NCI-H1694 (cell line): ENCODE measurements at regions not wholly inside any gene's neighbourhood (a gene's known extent, or its start where the extent isn't known, plus 50 kb on each side); places are given as distances from the start of the nearest gene placed in this dataset.
"Not testable (repeated sequence)": the region's sequence is repeated elsewhere in the genome, so short reads cannot be mapped to it uniquely, and the experiment has no call there.

Experiments used
- DNase-seq: peaks from one replicate; lab custom pipeline; 2025; lab: John Stamatoyannopoulos, UW

DNA sequence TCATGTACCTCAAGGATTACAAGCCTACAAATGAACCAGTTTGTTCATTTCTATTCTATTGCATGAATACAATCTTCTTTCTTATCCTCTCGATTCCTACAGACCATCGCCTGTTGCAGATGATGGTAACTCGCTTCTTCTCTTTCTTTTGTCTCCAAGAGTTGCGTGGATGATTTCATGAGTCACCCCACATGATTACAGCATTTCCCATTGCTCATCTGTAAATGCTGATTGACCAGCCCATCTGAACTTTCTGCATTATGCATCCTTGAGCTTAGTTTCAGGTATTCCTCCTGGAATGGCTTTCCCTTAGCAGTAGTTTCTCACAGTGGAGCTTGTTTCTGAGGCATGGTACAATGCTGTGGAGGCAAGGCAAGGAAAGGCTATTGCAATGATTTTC lies 109.6 kb upstream of the TOPAZ1 start:
- DNase-seq, result no peak

DNA sequence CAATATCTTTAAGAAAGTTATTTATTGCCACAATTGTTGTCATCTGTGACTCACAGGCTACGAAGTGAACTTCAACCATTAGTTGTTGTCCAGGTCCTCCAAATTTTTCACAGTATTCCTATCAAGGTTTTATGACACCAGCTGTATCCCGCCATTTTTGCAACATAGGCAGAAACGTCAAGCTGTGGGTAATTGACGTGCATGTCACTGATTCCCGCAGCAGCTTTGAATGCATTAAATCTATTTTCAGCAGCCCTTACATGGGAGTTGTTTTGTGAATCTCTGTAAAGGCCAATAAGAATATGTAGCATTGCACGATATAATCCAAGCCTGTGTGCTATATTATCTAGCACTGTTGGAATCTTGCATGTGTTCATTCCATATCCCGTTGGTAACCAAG lies 109.1 kb upstream of the TOPAZ1 start:
- no peak for DNase-seq

DNA sequence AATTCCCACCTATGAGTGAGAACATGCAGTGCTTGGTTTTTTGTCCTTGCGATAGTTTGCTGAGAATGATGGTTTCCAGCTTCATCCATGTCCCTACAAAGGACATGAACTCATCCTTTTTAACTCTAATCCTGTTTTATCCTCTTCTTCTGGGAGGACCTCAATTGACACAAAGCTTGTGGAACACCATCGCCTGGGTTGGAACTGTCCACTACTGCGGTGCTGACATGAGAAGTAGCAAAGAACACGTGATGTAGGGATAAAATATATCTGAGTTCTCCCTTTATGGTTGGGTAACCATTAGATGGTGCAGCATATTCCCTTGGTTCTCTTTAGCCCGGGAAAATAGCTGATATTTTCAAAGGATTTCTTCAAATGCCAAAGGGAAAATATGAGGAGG lies 105.3 kb upstream of the TOPAZ1 start:
- DNase-seq, result no peak

DNA sequence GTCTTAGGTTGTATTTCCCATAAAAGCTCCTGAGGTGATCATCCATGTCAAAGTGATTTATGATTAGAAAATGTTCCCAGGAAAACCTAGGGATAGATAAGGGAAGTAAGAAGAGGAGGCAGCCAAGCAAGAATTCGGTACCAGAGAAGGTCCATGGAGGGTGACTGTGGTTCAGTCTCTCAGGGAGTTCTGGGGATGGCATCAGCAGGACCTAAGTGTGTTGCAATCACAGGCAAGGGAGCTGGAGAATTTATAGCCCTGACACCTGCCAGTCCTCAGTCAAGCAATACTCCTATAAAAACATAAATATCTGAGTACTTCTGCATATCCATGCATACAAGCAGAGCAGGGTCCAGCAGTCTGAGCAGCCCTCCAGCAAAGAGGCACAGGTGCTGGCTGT lies 95.6 kb upstream of the TOPAZ1 start:
- no peak for DNase-seq

DNA sequence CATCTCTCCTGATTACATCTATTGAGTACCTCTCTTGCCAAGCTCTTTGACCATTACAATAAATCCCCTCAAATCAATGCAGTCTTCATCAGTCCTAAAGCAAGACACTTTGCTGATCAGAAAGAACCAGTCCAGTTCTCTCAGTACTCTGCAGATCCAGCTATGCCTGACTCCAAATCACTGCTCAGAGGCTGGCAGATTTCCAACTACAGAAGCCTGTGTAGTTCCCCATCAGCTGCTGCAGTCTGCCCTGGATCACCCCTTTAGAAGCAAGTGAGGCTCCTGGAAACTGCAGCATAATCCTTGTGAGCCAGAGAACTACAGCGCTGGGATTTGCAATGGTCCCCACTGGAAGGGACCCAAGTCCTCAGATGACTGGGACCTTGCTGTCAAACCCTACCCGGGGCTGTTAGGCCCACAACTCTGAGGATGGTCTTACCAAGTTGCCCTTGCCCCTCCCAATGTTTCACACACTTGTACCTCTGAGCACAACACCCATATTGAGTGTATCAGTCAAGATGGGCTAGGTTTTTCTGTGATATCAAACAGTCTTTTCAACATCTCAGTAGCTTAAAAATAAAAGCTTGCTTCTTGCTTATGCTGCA lies 81.9 kb upstream of the TOPAZ1 start:
- DNase-seq, result no peak

DNA sequence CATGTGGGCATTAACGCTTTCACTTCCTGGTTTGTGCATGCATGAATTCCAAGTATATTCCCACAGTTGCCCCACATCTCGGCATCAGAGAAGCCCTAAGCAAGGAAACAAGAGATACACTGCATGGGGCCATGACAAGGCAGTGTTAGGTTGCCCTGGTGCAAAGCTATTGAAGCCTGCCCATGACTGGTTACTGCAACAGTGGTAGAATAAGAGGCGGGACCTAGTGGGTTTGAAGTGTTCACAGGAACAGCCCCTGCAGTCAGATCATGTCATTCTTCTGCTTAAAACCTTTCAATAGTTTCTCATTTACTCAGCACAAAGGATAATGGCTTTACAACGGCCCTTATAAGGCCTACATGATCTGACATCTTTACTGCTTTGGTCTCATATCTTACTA lies 80.9 kb upstream of the TOPAZ1 start:
- no peak for DNase-seq

DNA sequence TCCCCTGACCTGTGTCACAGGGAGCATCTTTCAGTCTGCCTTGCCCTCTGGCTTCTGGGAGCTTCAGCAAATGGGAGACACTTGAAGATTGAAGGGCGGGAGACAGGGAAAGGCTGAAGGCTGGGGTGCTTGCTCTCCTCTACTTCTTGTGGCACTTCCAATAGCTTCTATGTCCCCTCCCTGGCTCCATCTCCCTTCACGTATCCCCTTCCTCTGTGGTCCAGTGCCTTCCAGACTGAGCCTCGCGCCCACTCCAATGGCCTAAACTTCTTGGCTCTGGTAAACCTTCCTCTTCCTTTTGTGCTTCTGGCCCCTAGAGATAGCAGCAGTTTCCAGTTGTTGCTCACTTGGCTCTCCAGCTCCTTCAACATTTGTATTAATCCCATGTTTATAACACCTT lies 69.8 kb upstream of the TOPAZ1 start:
- DNase-seq, result no peak

DNA sequence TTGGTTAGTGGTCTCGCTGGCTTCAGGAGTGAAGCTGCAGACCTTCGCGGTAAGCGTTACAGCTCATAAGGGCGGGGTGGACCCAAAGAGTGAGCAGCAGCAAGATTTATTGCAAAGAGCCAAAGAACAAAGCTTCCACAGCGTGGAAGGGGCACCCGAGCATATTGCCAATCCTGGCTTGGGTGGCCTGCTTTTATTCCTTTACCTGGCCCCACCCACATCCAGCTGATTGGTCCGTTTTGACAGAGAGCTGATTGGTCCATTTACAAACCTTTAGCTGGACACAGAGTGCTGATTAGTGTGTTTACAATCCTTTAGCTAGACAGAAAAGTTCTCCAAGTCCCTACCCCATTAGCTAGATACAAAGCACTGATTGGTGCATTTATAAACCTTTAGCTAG lies 69.0 kb upstream of the TOPAZ1 start:
- DNase-seq, result not testable (repeated sequence)

DNA sequence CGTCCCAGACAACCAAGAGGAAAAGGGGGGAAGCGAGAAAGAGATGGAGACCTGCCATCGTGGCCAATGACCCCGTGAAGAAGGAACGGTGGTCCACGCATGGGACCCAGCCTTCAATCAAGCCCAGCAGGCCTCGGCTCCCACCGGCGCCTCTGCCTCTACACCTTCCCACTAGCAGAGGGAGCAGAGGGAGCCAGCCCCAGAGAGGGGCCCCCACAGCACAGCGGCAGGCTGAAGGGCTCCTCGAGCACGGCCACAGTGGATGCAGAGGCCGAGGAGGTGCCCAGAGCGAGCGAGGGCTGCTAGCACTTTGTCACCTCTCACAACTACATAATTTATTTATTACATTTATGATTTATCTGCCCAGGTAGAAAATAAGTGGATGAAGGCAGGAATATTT lies 68.4 kb upstream of the TOPAZ1 start:
- DNase-seq, result no peak

DNA sequence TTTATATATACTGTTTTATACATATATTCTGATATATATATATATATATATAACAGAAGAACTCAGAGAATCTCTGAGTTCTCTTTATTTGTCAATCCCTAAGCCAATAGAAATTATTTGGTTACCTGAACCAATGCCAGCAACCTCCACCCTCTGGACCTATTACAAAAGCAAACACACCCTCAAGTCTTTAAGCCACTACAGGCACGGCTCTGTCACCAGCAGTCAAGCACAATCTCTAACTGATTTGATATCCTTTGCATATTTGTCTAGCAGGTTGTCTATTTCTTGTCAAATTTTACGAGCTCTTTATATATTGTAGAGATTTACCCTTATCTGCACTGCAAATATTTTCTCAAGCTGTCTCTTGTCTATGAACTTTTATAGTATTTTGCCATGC lies 66.6 kb upstream of the TOPAZ1 start:
- no peak for DNase-seq

DNA sequence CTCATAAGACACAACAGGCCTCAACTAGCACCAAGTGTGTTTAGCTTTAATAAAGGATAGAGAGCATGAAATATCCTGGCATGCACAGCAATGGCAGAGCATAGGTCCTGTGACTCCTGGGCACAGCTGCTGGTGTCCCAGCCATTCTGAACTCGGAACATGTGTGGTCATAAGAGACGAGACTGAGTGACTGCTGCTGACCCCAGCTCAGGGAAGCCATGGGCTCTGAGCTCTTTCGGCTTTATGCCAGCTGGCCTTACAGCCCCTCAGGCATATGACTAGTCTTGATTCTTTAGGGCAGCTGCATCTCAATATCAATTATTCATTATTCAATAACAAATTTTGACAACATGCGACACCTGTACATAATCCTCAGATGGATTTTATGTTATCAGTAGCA lies 62.4 kb upstream of the TOPAZ1 start:
- no peak for DNase-seq

DNA sequence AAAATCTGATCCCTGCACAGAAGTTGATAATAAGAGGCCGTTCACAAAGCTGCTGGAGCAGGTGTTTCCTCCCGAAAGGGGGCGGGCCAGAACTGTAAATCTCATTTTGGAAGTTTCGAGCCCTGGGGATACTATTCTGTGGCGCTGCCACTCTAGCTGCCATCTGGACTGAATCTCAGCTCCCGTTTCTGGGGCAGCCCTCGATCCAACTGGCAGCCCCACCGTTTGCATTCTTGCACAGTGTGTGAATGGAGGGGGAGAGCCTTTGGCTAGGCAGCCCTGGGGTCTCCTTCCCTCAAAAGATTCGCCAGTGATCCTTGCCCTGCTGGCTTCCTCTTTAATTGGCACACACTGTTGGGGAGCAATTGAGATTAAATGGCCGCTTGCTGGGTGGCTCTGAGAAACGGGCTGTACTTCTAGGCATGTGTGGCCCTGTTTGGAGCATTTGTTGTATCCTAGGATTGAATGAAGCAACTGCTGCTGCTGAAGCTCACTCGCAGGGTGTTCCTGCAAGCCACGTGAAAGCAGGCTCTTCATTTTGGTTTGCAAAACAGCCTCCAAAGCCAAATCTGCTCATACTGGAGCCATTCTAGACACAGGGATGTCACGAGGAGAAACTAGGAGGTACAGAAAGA lies 57.2 kb upstream of the TOPAZ1 start:
- no peak for DNase-seq

DNA sequence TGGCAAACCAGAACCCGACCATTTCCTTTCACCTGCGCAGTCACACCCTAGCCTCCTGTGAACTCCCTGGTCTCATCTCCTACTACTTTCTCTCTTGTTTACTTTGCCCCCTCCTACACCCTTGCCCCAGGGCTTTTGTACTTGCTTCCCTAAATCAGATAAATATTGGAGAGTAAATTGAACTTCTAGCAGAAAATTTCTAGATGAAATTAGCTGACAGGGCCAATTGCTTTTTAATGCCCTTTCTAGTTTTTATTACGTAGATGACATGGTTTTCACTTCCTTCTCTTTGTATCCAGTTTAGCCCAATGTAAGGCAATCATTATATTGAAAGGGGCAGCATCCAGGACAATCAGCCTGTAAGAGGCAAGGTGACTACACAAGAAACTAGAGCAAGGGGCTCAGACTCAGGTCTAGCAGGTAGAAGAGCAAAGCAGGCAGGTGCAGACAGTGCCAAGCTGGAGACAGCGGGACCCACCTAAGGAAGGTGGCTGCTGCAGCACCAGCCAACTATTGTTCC lies 56.2 kb upstream of the TOPAZ1 start:
- DNase-seq, result no peak

DNA sequence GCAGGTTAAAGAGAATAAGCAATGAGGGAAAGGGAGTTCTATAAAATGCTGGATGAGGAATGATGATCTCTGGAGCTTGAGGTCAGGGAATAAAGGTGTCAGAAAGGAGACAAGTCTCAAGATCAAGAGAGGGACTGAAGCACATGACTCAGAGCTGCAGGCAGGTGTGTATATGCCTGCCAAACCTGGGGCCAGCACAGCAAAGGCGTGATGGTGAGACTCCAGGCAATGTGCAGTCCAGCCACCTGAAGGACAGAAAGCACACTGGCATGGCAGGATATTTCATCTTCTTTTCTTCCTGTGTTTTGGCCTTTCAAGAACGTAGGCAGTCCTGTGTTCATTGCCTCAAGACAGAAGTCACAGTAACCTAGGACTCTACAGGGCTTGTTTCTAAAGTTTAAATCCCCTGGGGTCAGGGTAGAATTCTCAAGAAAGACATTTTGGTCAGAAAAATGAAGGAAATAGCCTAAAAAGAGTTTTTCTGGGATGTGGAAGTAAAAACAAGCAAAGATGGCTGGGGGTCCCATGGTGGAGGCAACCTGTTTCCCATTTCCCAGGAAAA lies 55.5 kb upstream of the TOPAZ1 start:
- DNase-seq, result no peak

DNA sequence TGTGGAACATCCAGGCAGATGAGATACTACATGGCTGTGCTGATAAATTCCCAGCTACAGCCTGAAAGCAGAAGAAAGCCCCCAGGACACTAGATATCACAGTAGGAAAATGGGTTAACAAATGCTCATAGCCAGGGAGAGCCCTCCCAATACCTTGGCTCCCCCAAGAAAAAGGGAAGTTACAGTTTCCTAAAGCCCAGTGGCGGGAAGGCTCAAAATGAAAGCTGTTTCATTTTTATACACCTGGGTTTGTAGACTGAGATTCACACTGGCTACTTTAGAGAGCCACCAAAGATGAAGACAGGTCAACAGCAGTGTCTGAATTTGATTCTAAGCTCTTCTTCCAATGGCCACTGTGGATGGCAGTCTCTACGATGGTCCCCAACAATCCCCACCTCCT lies 55.0 kb upstream of the TOPAZ1 start:
- DNase-seq, result no peak
